Endodermal cell (in vitro differentiated cells): ENCODE measurements at regions not wholly inside any gene's neighbourhood (a gene's known extent, or its start where the extent isn't known, plus 50 kb on each side); places are given as distances from the start of the nearest gene placed in this dataset.
A peak's percentile ranks its signal among the peaks of the same experiment; 100 is the strongest.

Experiments
- DNase-seq: peaks from one replicate; pipeline ENCODE4 v3.0.0-alpha.2; 2017
- H3K27ac ChIP-seq: 2 replicates; pipeline ENCODE4 v1.5.1; 2013; ENCODE audit warnings: mild to moderate bottlenecking, low read depth, low read length, moderate library complexity
- H3K27me3 ChIP-seq: 2 replicates; pipeline ENCODE4 v1.6.1; 2013; ENCODE audit warnings: mild to moderate bottlenecking, low read length, moderate library complexity; ENCODE audit not compliant: insufficient read depth, control insufficient read depth, poor library complexity, severe bottlenecking
- H3K36me3 ChIP-seq: 2 replicates; pipeline ENCODE4 v1.7.0; 2013; ENCODE audit warnings: mild to moderate bottlenecking, low read length, moderate library complexity; ENCODE audit not compliant: control insufficient read depth, insufficient read depth
- H3K4me1 ChIP-seq: one replicate; pipeline ENCODE4 v1.7.0; 2013; ENCODE audit warnings: low read length; ENCODE audit not compliant: control insufficient read depth, insufficient read depth
- H3K4me3 ChIP-seq: 2 replicates; pipeline ENCODE4 v1.5.1; 2013; ENCODE audit warnings: mild to moderate bottlenecking, low read length, moderate library complexity
- H3K9ac ChIP-seq: 2 replicates; pipeline ENCODE4 v1.6.1; 2013; ENCODE audit warnings: mild to moderate bottlenecking, low read length, moderate library complexity; ENCODE audit not compliant: poor library complexity, severe bottlenecking; ENCODE audit errors: extremely low read depth
- H3K9me3 ChIP-seq: 2 replicates; pipeline ENCODE4 v1.6.1; 2013; ENCODE audit warnings: mild to moderate bottlenecking, low read length, moderate library complexity; ENCODE audit not compliant: control insufficient read depth
- H3K27ac Mint-ChIP-seq: 2 replicates; pipeline ENCODE4 v1.8.0; 2020; ENCODE audit warnings: mixed read lengths
- H3K27me3 Mint-ChIP-seq: 2 replicates; pipeline ENCODE4 v1.8.0; 2021; ENCODE audit warnings: mild to moderate bottlenecking, mixed read lengths; ENCODE audit not compliant: insufficient read depth
- H3K36me3 Mint-ChIP-seq: 2 replicates; pipeline ENCODE4 v1.8.0; 2020; ENCODE audit warnings: low read depth, mixed read lengths
- H3K4me1 Mint-ChIP-seq: 2 replicates; pipeline ENCODE4 v1.8.0; 2020; ENCODE audit warnings: mixed read lengths
- H3K4me3 Mint-ChIP-seq: 2 replicates; pipeline ENCODE4 v1.8.0; 2020; ENCODE audit warnings: mild to moderate bottlenecking, moderate library complexity, mixed read lengths
- H3K9me3 Mint-ChIP-seq: 2 replicates; pipeline ENCODE4 v1.8.0; 2020; ENCODE audit warnings: mild to moderate bottlenecking, mixed read lengths
- WGBS, 2 experiments: methylation state at CpG; one replicate each; pipeline versions ENCODE4 v1.1.5 to v1.1.7; 2013; ENCODE audit warnings: missing lambda C conversion rate in 2 of 2, mixed read lengths in 1 of 2; ENCODE audit not compliant: insufficient coverage in 1 of 2, insufficient read length in 1 of 2; 5-methylcytosine and 5-hydroxymethylcytosine counted together
- TF ChIP-seq, protein P1 (sequence below): fragments of 200-600 bp; sonication (generic); conservative IDR thresholded peaks from 2 replicates; pipeline ENCODE4 v1.5.0; 2021; ENCODE audit warnings: antibody characterized with exemption, mild to moderate bottlenecking

DNA sequence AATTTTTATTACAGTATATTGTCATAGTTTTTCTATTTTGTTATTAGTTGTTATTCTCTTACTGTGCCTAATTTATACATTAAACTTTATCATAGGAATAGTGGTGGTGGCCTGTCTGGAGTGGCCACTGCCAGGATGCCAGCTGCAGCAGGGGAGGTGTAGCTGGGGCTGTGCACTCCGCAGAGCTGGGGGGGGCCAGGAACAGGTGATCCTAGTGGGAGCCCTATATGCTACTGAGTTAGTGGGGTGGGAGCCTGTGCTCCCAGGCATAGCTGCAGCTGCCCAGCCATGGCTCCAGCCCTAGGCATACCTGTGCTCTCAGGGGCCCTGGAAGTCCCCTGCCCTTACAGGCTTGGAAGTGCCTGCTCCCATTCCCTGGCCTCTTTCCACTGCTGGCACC lies 638.1 kb upstream of the KCNMB2 start:
- Histone ChIP-seq H3K9ac (no peak overlapping the region), H3K4me1 (no peaks in the 10 kb centered on the region), H3K27ac (no peak overlapping the region), H3K4me3 (no peak overlapping the region), H3K9me3 (peaks cover 23% of the 10 kb centered on the region), H3K36me3 (no peaks in the 10 kb centered on the region), H3K27me3 (no peaks in the 10 kb centered on the region)
- DNase-seq = no peak
- Mint-ChIP-seq H3K9me3 (peaks cover 12% of the 10 kb centered on the region), H3K4me3 (no peak overlapping the region), H3K27me3 (no peaks in the 10 kb centered on the region), H3K36me3 (no peaks in the 10 kb centered on the region), H3K4me1 (no peaks in the 10 kb centered on the region), H3K27ac (no peak overlapping the region)
- TF ChIP-seq, protein P1, sequence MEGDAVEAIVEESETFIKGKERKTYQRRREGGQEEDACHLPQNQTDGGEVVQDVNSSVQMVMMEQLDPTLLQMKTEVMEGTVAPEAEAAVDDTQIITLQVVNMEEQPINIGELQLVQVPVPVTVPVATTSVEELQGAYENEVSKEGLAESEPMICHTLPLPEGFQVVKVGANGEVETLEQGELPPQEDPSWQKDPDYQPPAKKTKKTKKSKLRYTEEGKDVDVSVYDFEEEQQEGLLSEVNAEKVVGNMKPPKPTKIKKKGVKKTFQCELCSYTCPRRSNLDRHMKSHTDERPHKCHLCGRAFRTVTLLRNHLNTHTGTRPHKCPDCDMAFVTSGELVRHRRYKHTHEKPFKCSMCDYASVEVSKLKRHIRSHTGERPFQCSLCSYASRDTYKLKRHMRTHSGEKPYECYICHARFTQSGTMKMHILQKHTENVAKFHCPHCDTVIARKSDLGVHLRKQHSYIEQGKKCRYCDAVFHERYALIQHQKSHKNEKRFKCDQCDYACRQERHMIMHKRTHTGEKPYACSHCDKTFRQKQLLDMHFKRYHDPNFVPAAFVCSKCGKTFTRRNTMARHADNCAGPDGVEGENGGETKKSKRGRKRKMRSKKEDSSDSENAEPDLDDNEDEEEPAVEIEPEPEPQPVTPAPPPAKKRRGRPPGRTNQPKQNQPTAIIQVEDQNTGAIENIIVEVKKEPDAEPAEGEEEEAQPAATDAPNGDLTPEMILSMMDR = no peak
- WGBS, 2 experiments = 80 to 88% methylated on average over 1 of the region's 1 CpG

DNA sequence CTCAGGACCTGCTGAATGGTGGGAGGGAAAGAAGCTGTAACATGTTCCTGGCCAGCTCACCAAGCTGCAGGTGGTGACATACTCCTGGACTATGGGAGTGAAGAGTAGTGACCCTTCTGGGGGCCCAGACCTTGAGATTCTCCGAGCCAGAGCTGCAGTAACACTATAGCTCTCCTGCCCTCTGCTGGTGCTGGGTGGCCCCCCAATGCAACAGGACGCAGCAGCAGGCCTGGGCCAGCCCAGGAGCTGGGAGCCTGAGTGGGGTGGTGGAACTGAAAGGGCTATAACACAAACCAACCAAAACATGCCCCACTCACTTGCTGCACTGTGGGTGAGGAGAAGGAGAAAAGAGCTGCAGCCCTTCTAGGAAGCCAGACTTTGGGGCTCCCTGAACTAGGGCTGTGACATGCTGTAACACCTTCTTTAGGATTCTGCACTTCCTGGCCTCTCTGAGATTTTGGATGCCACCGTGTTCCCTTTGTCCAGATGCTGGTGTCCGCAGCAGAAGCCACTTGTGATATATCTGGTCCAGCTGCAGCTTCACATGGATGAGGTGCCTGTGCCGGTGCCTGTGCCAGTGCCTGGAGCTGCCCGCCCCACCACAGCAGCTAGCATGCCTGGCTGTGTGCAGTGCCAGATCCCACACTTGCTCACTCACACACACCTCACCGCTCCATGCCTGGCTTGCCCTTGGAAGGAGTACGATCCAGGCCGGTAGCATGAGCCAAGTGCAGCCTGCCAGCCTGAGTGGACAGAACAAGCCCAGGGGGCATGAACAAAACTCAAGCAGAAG lies 636.8 kb upstream of the KCNMB2 start:
- 88 to 91% methylated on average over 2 to 9 of the region's 9 CpGs for WGBS, 2 experiments
- TF ChIP-seq, protein P1 = peak; percentile 54
- Histone ChIP-seq H3K9ac (no peak overlapping the region), H3K27me3 (no peaks in the 10 kb centered on the region), H3K36me3 (no peaks in the 10 kb centered on the region), H3K4me3 (no peak overlapping the region), H3K27ac (no peak overlapping the region), H3K4me1 (no peaks in the 10 kb centered on the region), H3K9me3 (peaks cover 23% of the 10 kb centered on the region)
- Mint-ChIP-seq H3K9me3 (peaks cover 12% of the 10 kb centered on the region), H3K4me1 (no peaks in the 10 kb centered on the region), H3K4me3 (no peak overlapping the region), H3K27me3 (no peaks in the 10 kb centered on the region), H3K27ac (no peak overlapping the region), H3K36me3 (no peaks in the 10 kb centered on the region)
- DNase-seq = peak; percentile 73

DNA sequence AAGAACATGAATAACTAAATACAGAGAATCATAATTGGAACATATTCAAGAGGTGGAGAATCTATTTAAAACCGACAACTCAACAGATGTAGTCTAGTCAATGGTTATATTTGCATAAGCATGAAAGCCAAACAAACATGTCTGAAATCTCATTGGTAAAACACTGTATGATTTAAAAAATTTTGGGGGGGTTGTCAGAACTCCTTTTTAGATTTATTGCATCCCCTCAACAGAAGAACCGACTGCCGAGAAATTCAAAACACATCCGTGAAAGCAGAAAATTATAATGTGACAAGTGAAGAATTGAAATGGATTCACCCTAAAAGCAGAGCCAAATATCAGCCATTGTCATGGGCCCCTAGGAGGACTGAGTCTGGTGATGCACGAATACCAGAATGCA lies 633.4 kb upstream of the KCNMB2 start:
- Histone ChIP-seq H3K4me1 (no peaks in the 10 kb centered on the region), H3K4me3 (no peak overlapping the region), H3K27me3 (no peaks in the 10 kb centered on the region), H3K36me3 (no peaks in the 10 kb centered on the region), H3K9me3 (peaks cover 23% of the 10 kb centered on the region), H3K9ac (no peak overlapping the region), H3K27ac (no peak overlapping the region)
- H3K9me3 Mint-ChIP-seq = peaks cover 12% of the 10 kb centered on the region
- no peaks in the 10 kb centered on the region for H3K36me3 Mint-ChIP-seq
- no peak for DNase-seq
- H3K27me3 Mint-ChIP-seq = no peaks in the 10 kb centered on the region
- TF ChIP-seq, protein P1 = no peak
- H3K4me3 Mint-ChIP-seq = no peak overlapping the region
- 90 to 100% methylated on average over 2 to 5 of the region's 5 CpGs for WGBS, 2 experiments
- H3K4me1 Mint-ChIP-seq = peaks cover 2% of the 10 kb centered on the region
- no peak overlapping the region for H3K27ac Mint-ChIP-seq
